Lung microvascular endothelial cell (primary cell): ENCODE measurements at regions not wholly inside any gene's neighbourhood (a gene's known extent, or its start where the extent isn't known, plus 50 kb on each side); places are given as distances from the start of the nearest gene placed in this dataset.

Source experiments
- DNase-seq, 2 donors: peaks; one replicate each; pipeline versions ENCODE4 v3.0.0 to v3.0.0-alpha.2; 2010; ENCODE audit warnings: low read depth in 2 of 2

DNA sequence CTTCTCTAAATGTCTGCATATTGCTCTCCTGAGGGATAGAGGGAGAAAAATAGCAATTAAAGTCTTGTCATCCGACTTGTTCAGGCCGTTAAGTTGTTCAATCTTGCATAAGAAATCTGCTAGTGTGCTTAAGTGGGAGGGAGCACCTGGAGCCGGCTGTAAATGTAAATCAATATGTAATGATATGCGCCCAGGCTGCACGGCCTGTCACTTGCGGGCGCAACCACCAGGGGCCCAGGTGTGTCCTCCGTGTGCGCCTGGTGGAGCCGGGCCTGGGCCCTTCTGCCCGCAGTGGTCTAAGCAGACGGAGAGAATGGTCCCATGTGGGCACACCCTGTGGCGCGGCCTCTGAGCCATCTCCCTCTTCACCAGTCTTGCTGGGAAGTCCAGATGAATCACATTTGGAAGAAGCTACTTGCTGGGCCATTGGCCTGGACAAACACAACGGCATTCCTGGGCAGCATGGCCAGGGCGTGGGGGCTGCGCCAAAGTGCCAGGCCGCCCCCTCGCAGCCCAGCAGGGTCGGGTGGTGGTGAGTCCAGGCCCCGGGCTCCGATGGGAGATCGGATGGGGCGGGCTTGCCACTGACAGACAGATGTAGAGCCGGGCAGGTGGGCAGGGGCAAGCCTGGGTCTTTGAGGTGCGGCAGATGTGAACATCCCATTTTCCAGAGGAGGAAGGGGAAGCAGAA, 193.3 kb upstream of the C14orf180 start:
- DNase-seq, result no peak

GRCh38 chr14:104387022-104388010, 192.2 kb upstream of the C14orf180 start:
- DNase-seq, result no peak

DNA sequence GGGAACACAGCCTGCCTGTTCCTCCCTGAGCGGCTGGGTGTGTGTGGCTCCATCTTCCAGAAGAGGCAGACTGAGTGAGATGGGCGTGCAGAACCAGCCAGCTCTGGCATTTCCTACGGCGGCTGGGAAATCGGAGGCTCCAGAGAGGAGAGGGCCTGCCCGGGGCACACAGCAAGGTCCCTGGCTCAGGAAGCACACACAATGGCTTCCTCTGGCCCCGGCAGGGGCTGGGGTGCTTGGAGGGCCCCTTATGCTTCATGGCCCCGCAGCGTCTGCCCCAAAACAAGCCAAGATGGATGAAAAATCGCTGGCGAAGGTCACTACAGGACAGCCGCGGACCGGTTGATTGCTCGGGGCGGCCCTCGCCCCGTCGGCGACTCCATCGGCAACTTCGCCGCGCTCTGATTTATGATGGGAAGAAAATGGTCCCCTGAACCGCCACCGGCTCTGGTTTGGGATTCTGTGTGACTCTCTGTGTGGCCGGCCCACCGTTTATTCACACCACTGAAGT, 191.5 kb upstream of the C14orf180 start:
- no peak for DNase-seq

DNA sequence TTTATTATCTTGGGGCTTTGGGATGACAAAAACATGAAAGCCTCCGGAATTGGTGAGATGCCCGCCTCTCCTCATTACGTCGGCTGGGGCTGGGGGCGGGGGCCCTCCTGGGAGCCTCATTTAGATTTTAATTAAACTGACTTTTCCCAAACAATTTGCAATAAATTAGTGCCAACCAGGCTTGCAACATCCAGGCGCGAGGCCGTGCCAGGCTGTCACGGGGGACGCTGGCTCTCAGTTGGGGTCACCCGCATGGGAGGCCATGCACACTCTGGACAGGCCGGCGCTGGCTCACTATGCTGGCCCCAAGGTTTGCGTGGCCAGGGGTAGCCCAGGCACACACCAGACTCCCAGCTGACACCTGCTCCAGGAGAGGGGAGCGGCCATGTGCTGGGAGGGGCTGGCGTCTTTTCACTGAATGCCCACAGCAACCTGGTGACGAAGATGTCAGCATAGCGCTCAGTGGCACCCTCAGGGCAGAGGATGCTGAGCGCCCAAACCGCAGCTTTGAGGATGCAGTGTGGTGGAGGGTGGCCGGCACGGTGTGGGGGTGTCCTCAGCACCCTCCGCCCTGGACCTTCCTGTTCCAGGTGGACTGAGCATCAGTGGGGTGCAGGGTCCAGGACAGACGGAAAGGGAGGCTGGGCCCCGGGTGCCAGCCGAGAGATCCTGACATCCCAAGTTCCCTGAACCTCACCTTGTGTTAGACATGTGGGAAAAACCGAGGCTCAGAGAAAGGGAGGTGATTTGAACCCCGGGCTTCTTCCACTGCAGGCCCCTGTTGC, 190.8 kb upstream of the C14orf180 start:
- DNase-seq, result no peak

DNA sequence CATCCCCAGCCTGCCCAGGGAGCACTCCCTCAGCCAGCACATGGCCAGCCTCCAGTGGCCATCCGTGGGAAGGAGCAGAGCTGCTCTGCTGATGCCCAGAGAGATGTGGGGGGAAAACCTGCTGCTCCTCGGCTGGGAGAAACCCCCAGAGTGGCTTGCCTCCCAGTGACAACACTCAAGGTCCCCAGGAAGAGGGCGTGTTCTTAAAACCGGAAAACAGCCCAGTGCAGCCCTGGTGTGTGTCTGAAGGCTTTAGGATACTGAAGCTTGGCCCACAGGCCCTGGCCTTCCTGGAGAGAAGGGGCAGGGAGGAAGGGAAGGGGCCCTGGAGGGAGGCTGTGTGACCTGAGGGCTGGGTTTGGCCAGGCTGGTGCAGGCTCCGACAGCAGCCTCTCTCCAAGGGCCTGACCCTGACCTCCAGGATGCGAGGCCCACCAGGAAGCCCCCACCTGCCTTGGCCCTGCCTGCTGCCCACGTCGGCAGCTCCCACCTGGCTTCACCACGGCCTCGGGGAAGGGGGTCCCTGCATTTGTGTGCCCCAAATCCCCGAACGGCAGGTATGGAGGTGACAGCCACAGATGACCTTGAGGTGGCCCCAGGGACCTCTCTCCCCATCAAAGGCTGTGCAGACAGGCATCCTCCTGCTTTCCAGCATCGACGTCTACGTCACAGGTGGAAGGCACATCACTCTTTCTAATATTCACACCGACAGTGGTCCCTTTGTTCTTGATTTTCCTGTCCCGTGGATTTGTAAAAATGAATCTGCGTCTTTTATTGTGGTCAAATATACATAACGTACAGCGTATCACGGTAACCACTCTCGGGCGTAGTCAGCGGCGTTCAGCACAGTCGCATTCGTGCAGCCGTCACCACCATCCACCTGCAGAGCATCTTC, 190.0 kb upstream of the C14orf180 start:
- DNase-seq, result no peak

DNA sequence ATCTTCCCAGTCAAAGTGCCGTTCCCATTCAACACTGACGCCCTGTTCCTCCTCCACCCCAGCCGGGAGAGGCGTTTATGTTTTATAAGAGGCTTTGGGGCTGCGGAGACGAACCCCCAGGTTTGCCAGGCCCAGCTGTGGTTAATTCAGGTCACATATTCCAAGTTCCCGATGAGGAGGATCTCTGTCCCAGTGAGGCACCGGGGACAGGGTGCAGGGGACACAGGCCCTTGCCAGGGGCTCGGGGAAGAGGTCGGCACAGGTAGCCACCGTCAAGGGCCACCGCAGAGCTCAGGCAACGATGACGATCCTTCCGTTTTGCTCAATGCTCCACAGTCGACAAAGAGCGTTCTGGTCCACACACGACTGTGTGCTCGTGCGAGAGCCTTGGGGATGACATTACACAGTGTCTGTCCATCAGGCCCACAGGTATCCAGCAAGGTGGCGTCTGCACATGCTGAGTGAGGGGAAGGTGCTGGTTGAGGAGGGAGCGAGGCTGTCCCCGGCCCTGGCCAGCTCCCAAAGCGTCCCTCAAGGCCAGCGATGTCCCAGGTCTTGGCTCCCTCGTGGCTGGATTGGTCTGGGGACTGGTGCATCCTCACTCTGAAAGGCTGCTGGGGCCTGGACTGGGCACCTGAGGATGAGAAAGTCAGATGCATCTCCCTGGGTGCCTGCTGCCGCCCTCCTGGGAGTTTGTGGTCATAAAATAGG, 189.2 kb upstream of the C14orf180 start:
- no peak for DNase-seq

- no peak for DNase-seq
These were observed 188.3 kb upstream of the C14orf180 start for GRCh38 chr14:104390941-104391901.

DNA sequence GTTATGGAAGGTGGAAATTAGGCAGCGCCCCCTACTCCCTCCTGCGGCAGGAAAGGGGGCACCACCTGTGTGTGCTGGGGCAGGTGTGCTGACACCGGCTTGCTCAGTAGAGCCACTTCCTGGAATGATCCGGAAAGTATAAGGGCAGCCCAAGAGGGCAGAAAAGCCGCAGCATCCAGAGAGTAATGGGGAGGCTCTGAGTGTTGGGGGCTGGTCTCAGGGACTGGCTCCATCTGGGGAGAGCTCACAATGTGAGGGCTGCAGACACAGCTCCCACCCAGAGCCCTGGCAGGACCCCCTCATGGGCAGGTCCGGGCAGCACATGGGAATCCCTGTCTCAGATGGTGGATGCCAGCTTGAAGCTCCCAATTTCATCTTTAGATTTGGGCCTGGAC, 187.6 kb upstream of the C14orf180 start:
- no peak for DNase-seq

DNA sequence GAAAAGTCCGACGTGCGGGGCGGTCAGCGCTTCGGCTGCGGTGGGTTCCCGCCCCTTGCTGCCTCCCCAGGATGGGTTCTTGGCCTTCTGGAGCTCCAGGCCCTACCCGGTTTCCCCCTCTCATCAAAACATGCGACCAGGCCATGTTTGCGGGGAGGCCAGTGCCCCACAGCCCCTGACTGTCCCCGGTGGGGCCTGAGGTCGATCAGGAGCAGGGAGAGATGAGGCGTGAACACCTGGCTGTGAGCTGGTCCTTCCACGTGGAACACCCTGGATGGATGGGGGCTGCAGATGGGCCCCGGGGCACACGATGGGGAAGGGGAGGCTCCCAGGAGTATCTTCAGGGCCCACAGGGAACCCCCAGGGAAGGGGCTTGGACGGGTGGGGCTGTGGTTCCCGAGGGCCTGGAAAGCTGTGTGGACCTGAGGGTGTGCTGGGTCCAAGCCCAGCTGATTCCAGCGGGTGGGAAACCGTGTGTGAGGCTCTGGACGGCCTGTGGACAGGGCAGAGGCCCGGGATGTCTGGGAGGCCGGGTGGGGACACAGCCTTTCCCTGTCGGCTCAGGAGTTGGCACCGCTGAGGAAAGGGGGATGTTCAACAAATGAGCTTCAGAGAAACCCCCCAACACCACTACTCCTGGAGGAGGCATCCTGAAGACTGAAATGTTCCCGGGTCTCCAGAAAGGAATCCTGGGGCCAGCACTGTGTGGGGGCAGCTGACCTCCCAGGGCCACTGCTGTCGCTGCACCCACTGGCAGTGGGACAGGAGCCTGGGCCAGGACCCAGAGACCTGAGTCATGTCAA, 187.0 kb upstream of the C14orf180 start:
- no peak for DNase-seq

GRCh38 chr14:104393199-104393897, 186.2 kb upstream of the C14orf180 start:
- DNase-seq, result no peak

DNA sequence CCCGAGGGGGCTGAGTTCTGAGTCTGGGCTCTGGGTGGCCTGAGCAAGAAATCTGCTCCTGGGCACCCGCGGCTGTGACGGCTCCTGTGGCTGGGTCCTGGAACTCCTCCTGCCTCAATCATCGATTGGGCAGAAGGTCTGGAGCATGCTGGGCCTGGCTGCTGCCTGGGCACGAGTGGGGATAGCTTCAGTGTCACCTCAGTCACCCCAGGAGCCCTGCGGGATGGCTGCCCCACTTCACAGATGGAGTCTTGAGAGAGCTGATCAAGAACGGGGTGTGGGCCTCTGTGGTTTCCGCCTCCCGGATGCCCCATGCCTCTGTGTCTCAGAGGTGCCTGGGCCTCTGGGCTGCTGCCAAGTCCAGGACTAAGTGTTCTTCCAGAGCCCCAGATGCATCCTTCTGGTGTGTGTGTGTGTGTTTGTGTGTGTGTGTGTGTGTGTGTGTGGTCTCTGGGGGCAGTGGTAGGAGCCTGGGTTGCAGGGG, 185.6 kb upstream of the C14orf180 start:
- DNase-seq, result peak in 1 of 2 donors; percentile 68

DNA sequence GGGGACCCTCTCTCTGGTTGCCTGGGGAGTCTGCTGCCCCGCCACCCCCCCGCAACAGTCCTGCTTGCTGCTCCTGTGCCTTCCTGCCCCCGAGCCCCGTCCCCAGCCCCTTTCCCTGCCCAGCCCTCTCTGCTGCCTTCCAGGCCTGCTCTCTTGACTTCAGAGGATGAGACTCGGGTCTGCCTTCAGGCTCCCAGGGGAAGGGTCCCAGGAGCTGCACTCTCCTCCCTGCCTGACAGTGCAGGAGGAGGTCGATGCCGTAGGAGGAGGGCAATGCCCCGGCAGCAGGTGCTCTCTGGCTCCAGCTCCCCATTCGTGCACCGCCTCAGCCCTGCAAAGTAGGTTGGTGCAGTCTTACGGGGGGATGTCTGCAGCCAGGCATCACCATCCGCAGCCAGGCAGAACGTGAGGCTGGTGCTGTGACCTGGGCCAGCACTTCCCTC, 185.1 kb upstream of the C14orf180 start:
- DNase-seq, result no peak

GRCh38 chr14:104395276-104395675, 184.3 kb upstream of the C14orf180 start:
- DNase-seq, result no peak

DNA sequence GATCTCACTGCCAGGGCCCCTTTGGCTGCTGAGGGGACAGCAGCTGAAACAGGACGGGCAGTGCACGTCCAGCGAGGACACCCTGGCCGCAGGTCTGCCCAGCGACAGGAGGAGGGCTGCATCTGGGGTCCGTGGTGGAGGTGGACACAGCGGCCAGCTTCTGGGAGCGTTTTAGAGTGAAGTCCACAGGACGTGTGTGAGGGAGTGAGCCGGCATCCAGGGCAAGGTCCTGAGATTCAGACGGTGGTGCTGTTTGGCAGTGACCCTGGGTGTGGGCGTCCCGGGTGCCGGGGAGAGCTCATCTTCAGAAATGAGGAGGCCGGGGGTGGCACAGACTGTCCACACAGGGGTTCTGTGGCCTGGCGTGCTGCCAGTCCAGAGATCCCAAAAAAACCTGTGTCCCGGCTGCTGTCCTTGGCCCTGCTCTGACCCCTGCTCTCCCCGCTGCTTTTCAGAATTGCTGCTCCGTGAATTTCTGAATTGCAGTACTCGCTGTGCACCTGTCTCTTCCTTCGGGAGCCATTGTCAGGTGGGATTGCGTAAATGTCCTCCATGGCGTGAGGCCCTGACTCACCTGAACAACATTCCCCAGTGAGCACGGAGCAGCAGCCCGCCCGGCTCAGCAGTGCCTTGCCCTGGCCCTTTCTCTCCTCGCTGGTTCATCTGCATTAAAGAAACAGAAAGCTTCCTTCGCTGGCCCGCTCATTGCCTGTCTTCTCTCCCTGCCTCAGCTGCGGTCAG, 183.5 kb upstream of the C14orf180 start:
- DNase-seq, result no peak

DNA sequence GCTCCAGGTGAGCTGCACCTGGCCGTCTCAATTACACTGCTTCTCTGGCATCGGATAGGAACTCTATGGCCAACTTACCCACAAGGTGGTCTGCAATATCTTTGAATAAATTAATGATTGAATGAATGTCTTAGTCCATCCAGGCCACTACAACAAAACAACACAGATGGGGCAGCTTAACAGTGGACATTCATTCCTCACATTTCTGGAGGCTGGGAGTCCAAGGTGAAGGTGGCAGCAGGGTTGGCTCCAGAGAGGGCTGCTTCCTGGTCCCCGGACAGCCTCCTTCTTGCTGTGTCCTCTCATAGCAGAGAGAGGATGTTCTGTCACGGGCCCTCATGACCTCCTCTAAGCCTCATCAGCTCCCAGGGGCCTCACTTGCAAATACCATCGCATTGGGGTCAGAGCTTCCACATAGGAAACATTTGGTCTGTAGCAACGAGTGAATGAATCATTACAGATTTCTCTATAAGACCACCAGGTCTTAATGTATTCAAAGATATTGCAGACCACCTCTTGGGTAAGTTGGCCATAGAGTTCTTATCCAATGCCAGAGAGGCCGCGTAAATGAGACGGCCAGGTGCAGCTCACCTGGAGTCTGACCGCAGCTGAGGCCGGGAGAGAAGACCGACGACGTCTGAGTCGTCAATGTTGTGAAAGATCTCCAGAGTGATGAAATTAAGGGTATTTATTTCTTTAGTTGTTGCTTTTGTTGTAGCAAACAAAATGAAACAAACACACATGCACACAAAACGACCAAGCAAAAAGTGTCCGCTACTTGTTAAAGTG, 182.7 kb upstream of the C14orf180 start:
- DNase-seq, result no peak

DNA sequence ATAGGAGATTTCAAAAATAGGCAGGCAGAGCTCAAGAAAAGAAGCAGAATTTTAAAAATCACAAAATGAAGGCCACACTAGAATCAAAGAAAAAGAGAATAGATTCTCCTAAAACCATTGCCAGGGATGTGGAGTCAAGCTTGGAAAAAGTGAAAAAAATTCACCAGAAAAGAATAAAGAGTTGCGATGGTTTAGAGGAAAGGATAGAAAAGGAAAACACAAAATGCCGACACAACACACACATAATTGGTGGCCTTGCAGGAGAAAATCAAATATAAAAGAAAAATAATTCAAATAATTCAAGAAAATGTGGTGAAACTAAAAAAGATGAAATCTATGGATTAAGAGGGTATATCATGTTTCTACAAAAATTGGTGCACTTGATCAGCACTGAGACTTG, 181.6 kb upstream of the C14orf180 start:
- no peak for DNase-seq
